ENCODE measurements at regions not wholly inside any gene's neighbourhood (a gene's known extent, or its start where the extent isn't known, plus 50 kb on each side); places are given as distances from the start of the nearest gene placed in this dataset.

DNA sequence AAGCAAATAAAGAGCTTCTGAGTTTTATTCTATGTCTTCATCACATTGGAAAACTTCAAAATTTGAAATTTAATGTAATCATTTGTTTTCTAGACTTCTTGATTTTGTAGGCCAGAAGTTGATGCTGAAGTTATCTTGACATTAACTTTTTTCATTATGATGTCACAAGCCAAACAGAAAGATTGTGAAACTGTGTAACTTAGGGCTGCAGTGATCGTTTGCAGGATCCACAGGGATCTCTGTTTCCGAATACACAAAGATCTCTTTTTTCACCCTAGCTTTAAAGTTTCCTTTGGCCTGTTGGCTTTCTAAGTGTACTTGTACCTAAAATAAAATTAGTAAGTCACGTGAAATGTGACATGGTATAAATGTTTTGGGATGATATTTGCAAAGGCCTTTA lies 594.9 kb upstream of the CDH2 start:
- Histone ChIP-seq H3K36me3 (ENCODE audit: control insufficient read depth, insufficient read depth, low read length) (no peaks in the 10 kb centered on the region), H3K4me3 (ENCODE audit: low read depth, low read length) (no peak overlapping the region), H3K27me3 (ENCODE audit: control insufficient read depth, insufficient read depth, low read length) (no peaks in the 10 kb centered on the region), H3K27ac (ENCODE audit: insufficient read depth, low read length, poor library complexity, severe bottlenecking) (no peak overlapping the region), H3K9me3 (ENCODE audit: control insufficient read depth in 2 of 2, low read length in 2 of 2) (peaks cover 0 to 8% of the 10 kb centered on the region in 2 experiments), H3K4me1 (ENCODE audit: control insufficient read depth, insufficient read depth, low read length, poor library complexity, severe bottlenecking) (no peaks in the 10 kb centered on the region)
- no peaks in the 10 kb centered on the region for H3K27me3 Mint-ChIP-seq
- H3K9me3 Mint-ChIP-seq, result peaks cover 0 to 27% (median 4%) of the 10 kb centered on the region in 7 donors
- no peak for ATAC-seq (ENCODE audit: low read depth in 2 of 2)
- H3K36me3 Mint-ChIP-seq, result no peaks in the 10 kb centered on the region
- H3K4me1 Mint-ChIP-seq, result no peaks in the 10 kb centered on the region
- no peak for DNase-seq
- no peak overlapping the region for H3K27ac Mint-ChIP-seq
- H3K4me3 Mint-ChIP-seq, result no peak overlapping the region

DNA sequence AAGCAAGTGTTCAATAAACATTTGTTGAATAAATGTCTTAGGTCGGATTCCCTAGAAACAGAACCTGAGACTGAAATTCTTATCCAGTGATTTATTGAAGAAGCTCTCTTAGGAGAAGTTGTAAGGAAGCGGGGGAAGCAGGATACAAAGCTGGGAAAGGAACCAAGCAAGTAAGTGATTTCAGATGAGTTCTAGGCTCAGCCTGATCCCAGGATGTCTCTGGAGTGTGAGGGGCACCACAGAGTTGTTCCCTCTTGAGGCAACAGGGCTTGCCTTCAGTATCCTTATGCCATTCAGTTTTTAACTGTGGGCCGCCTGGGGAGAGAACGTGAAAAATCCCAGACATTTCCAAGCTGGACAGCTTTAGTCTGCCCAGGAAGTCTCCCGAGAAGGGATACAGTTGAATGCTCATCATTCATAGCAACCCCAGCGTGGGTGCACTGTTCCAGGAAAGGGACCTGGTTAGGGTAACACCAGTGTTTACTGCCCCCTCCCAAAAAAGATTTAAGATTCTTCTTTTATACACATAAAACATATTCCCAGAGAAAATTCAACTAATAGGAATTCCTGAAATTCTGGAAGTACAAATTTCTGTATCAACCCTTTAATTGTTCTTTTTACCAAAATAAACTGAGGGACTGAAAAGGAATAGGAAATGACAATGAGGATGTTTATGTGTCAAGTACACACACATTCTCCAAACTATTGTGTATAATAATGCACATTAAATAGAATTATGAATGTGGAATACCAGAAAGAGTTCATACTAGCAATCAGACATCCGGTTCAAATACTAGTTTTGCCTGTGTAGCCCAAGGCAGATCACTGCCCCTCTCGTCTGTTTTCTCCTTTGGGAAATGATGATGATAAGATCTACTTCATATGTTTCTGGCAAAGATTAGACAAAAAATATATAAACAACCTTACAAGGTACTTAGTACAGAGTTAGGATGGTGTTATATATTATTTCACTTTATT lies 592.1 kb upstream of the CDH2 start:
- Mint-ChIP-seq H3K9me3 (peaks cover 0 to 19% (median 4%) of the 10 kb centered on the region in 7 donors), H3K4me3 (no peak overlapping the region), H3K36me3 (no peaks in the 10 kb centered on the region), H3K27me3 (no peaks in the 10 kb centered on the region), H3K4me1 (no peaks in the 10 kb centered on the region), H3K27ac (no peak overlapping the region)
- no peaks in the 10 kb centered on the region for H3K36me3 ChIP-seq (ENCODE audit: control insufficient read depth, insufficient read depth, low read length)
- ATAC-seq (ENCODE audit: low read depth in 2 of 2) (no peak), DNase-seq (no peak)
- no peaks in the 10 kb centered on the region for H3K4me1 ChIP-seq (ENCODE audit: control insufficient read depth, insufficient read depth, low read length, poor library complexity, severe bottlenecking)
- H3K4me3 ChIP-seq (ENCODE audit: low read depth, low read length), result no peak overlapping the region
- H3K27me3 ChIP-seq (ENCODE audit: control insufficient read depth, insufficient read depth, low read length), result no peaks in the 10 kb centered on the region
- peaks cover 0 to 8% of the 10 kb centered on the region in 2 experiments for H3K9me3 ChIP-seq (ENCODE audit: control insufficient read depth in 2 of 2, low read length in 2 of 2)
- H3K27ac ChIP-seq (ENCODE audit: insufficient read depth, low read length, poor library complexity, severe bottlenecking), result no peak overlapping the region

DNA sequence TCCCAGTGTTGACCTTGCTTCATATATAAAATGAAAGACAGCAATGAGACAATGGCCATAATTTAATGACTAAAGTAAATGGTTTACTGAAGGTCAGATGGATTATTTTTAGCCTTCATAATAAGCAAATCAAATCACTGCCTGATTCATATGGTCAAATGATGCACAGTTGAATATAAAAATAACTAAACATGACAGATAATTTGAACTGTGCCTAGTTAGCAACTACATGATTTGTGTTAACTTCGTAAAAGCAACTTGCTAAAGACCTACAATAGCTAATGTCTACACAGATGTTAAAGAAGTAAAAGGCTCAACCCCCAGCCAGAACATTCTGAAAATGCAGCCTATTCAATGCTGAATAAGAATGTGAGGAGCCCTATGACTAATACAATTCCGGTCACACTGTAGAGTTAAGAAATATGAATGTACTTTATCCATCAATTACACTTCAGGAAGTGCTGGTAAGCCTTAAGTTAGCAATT lies 590.8 kb upstream of the CDH2 start:
- Mint-ChIP-seq H3K4me1 (no peaks in the 10 kb centered on the region), H3K27ac (no peak overlapping the region), H3K36me3 (no peaks in the 10 kb centered on the region), H3K4me3 (no peak overlapping the region), H3K9me3 (peaks cover 0 to 20% (median 3%) of the 10 kb centered on the region in 7 donors), H3K27me3 (no peaks in the 10 kb centered on the region)
- Histone ChIP-seq H3K9me3 (ENCODE audit: control insufficient read depth in 2 of 2, low read length in 2 of 2) (peaks cover 0 to 5% of the 10 kb centered on the region in 2 experiments), H3K4me3 (ENCODE audit: low read depth, low read length) (no peak overlapping the region), H3K4me1 (ENCODE audit: control insufficient read depth, insufficient read depth, low read length, poor library complexity, severe bottlenecking) (no peaks in the 10 kb centered on the region), H3K27me3 (ENCODE audit: control insufficient read depth, insufficient read depth, low read length) (no peaks in the 10 kb centered on the region), H3K36me3 (ENCODE audit: control insufficient read depth, insufficient read depth, low read length) (no peaks in the 10 kb centered on the region), H3K27ac (ENCODE audit: insufficient read depth, low read length, poor library complexity, severe bottlenecking) (no peak overlapping the region)
- ATAC-seq (ENCODE audit: low read depth in 2 of 2), result no peak
- DNase-seq, result no peak

DNA sequence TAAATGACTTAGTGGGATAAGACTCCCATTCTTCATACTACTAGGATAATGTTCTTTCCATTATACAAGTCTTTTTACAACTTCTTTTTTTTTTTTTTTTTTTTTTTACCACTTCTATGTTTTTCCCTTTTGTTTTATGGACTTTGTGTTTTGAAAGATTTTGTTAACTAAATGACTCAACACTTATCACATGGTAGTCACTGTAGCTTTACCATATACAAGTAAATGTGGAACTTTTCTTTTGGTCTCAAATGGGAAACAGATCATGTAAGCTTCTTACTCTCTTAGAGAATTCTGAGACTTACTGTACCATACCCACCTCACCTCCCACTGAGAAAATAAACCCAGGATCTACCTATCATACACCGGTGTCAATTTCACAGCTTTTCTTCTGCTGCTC lies 590.3 kb upstream of the CDH2 start:
- DNase-seq (no peak), ATAC-seq (ENCODE audit: low read depth in 2 of 2) (no peak)
- Mint-ChIP-seq H3K4me3 (no peak overlapping the region), H3K36me3 (no peaks in the 10 kb centered on the region), H3K9me3 (peaks cover 0 to 21% (median 3%) of the 10 kb centered on the region in 7 donors), H3K27ac (no peak overlapping the region), H3K27me3 (no peaks in the 10 kb centered on the region), H3K4me1 (no peaks in the 10 kb centered on the region)
- H3K36me3 ChIP-seq (ENCODE audit: control insufficient read depth, insufficient read depth, low read length), result no peaks in the 10 kb centered on the region
- H3K27me3 ChIP-seq (ENCODE audit: control insufficient read depth, insufficient read depth, low read length), result no peaks in the 10 kb centered on the region
- peaks cover 0 to 5% of the 10 kb centered on the region in 2 experiments for H3K9me3 ChIP-seq (ENCODE audit: control insufficient read depth in 2 of 2, low read length in 2 of 2)
- no peak overlapping the region for H3K27ac ChIP-seq (ENCODE audit: insufficient read depth, low read length, poor library complexity, severe bottlenecking)
- no peaks in the 10 kb centered on the region for H3K4me1 ChIP-seq (ENCODE audit: control insufficient read depth, insufficient read depth, low read length, poor library complexity, severe bottlenecking)
- no peak overlapping the region for H3K4me3 ChIP-seq (ENCODE audit: low read depth, low read length)

DNA sequence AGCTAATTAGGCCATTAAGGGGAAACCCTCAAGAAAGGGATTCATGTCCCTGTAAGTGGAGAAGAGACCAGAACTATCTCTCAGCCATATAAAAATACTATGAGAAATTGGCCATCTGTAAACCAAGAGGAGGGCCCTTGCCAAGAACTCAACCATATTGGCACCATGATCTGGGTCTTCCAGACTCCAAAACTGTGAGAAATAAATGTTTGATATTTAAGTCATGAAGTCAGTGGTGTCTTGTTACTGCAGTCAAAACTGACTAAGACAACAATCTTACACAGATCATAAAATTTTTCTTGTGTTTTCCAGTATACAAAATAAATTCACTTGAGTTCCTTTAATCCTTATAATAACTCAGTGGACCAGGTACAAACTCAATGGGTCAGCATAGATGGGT lies 589.8 kb upstream of the CDH2 start:
- Histone ChIP-seq H3K27ac (ENCODE audit: insufficient read depth, low read length, poor library complexity, severe bottlenecking) (no peak overlapping the region), H3K36me3 (ENCODE audit: control insufficient read depth, insufficient read depth, low read length) (no peaks in the 10 kb centered on the region), H3K9me3 (ENCODE audit: control insufficient read depth in 2 of 2, low read length in 2 of 2) (peaks cover 0 to 5% of the 10 kb centered on the region in 2 experiments), H3K27me3 (ENCODE audit: control insufficient read depth, insufficient read depth, low read length) (no peaks in the 10 kb centered on the region), H3K4me3 (ENCODE audit: low read depth, low read length) (no peak overlapping the region), H3K4me1 (ENCODE audit: control insufficient read depth, insufficient read depth, low read length, poor library complexity, severe bottlenecking) (no peaks in the 10 kb centered on the region)
- Mint-ChIP-seq H3K27ac (no peak overlapping the region), H3K36me3 (no peaks in the 10 kb centered on the region), H3K9me3 (peaks cover 0 to 21% (median 3%) of the 10 kb centered on the region in 7 donors), H3K4me1 (no peaks in the 10 kb centered on the region), H3K4me3 (no peak overlapping the region), H3K27me3 (no peaks in the 10 kb centered on the region)
- no peak for DNase-seq
- ATAC-seq (ENCODE audit: low read depth in 2 of 2), result no peak

DNA sequence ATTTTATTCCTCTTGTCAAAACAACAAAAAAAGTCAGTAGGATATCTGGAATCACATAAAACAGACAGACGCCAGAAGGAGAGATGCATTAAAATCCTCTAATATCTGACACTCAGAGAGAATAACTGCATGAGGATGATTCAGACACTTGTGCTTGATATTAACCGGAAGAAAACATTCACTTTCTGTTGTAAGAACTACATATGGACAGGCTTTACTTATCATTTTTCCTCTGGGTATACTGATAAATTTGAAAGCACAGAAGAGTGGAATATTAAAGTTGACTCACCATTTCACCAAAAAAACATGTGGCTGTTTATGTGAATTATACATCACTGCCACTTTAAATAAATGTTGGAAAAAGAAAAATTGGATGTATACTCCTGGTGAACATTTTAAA lies 589.1 kb upstream of the CDH2 start:
- Mint-ChIP-seq H3K36me3 (no peaks in the 10 kb centered on the region), H3K27ac (no peak overlapping the region), H3K4me1 (no peaks in the 10 kb centered on the region), H3K4me3 (no peak overlapping the region), H3K9me3 (peaks cover 0 to 21% (median 3%) of the 10 kb centered on the region in 7 donors), H3K27me3 (no peaks in the 10 kb centered on the region)
- no peaks in the 10 kb centered on the region for H3K27me3 ChIP-seq (ENCODE audit: control insufficient read depth, insufficient read depth, low read length)
- ATAC-seq (ENCODE audit: low read depth in 2 of 2), result no peak
- H3K27ac ChIP-seq (ENCODE audit: insufficient read depth, low read length, poor library complexity, severe bottlenecking), result no peak overlapping the region
- H3K4me3 ChIP-seq (ENCODE audit: low read depth, low read length), result no peak overlapping the region
- no peaks in the 10 kb centered on the region for H3K4me1 ChIP-seq (ENCODE audit: control insufficient read depth, insufficient read depth, low read length, poor library complexity, severe bottlenecking)
- H3K9me3 ChIP-seq (ENCODE audit: control insufficient read depth in 2 of 2, low read length in 2 of 2), result peaks cover 0 to 5% of the 10 kb centered on the region in 2 experiments
- no peaks in the 10 kb centered on the region for H3K36me3 ChIP-seq (ENCODE audit: control insufficient read depth, insufficient read depth, low read length)
- no peak for DNase-seq

DNA sequence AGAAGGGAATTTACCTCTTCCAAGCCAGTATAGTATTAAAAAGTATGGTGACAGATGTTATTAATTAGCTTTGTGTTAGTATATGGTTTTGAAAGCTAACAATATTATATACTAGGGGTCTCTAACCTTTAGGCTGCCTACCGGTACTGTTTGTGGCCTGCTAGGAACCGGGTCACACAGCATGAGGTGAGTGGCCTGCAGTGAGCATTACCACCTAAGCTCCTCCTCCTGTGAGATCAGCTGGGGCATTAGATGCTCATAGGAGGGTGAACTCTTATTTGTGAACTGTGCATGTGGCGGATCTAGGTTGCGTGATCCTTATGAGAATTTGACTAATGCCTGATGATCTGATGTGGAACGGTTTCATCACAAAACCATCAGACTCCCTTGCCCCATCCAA lies 583.4 kb upstream of the CDH2 start:
- no peaks in the 10 kb centered on the region for H3K36me3 ChIP-seq (ENCODE audit: control insufficient read depth, insufficient read depth, low read length)
- ATAC-seq (ENCODE audit: low read depth in 2 of 2) (no peak), DNase-seq (no peak)
- no peaks in the 10 kb centered on the region for H3K4me1 ChIP-seq (ENCODE audit: control insufficient read depth, insufficient read depth, low read length, poor library complexity, severe bottlenecking)
- H3K36me3 Mint-ChIP-seq, result no peaks in the 10 kb centered on the region
- H3K9me3 Mint-ChIP-seq, result peaks cover 0 to 8% (median 4%) of the 10 kb centered on the region in 7 donors
- no peaks in the 10 kb centered on the region for H3K4me1 Mint-ChIP-seq
- H3K27me3 Mint-ChIP-seq, result no peaks in the 10 kb centered on the region
- no peaks in the 10 kb centered on the region for H3K27me3 ChIP-seq (ENCODE audit: control insufficient read depth, insufficient read depth, low read length)
- no peak overlapping the region for H3K4me3 Mint-ChIP-seq
- no peak overlapping the region for H3K4me3 ChIP-seq (ENCODE audit: low read depth, low read length)
- H3K27ac ChIP-seq (ENCODE audit: insufficient read depth, low read length, poor library complexity, severe bottlenecking), result no peak overlapping the region
- H3K9me3 ChIP-seq (ENCODE audit: control insufficient read depth in 2 of 2, low read length in 2 of 2), result peaks cover 0 to 4% of the 10 kb centered on the region in 2 experiments
- H3K27ac Mint-ChIP-seq, result no peak overlapping the region

Data from CD4-positive, CD25-positive, alpha-beta regulatory T cell (primary cell).